ENCODE measurements at regions not wholly inside any gene's neighbourhood (a gene's known extent, or its start where the extent isn't known, plus 50 kb on each side); places are given as distances from the start of the nearest gene placed in this dataset.

DNA sequence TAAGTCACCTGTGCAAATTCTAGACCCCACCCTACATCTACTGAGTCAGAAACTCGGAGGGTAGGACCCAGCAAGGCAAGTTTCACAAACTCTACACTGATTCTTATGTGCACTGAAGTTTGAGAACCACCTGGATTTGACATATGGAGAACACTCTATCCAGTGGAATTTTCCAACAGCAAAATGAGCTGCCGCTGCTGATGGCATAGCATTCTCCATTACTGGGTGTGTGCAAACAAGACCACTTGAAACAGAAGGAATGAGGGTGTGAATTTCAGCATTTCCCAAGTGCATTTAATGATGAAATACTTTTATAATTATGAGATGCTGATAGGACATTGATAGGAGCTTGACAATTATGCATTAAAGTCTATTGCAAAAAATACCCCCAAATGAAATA lies 229.1 kb upstream of the IL12B start:
- Histone ChIP-seq H3K27ac (ENCODE audit: low read depth, low read length) (no peak overlapping the region), H3K4me3 (ENCODE audit: low read depth in 1 of 5, low read length in 5 of 5) (no peak overlapping the region), H3K36me3 (ENCODE audit: control insufficient read depth in 5 of 5, insufficient read depth in 5 of 5, low read length in 5 of 5) (no peaks in the 10 kb centered on the region), H3K9me3 (ENCODE audit: control insufficient read depth in 5 of 5, low read length in 5 of 5) (no peaks in the 10 kb centered on the region), H3K4me1 (ENCODE audit: control insufficient read depth in 5 of 5, insufficient read depth in 5 of 5, low read length in 5 of 5) (no peaks in the 10 kb centered on the region), H3K9ac (ENCODE audit: low read length in 5 of 5) (no peak overlapping the region), H3K27me3 (ENCODE audit: control insufficient read depth in 5 of 5, insufficient read depth in 4 of 5, low read length in 5 of 5) (peaks cover 0 to 6% (median 0%) of the 10 kb centered on the region in 5 donors)

DNA sequence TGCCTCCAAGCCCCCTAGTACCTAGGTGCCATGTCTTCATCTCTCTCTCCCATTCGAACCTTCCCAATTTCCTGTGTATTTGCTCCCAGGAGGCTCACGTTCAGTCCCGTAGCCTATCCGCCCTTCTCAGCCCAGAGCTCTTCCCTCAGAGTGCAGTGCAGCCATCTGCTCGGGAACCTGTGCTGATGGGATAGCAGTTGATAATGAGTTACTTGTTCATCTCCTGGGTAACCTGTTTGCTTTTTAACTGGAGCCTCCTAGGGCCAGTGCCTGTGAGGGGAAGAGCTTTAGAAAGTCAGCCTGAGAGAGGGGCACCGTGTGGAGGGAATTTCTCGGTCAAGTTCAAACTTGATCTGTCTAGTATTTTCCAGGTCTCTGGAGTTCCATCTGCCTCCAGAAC lies 229.8 kb upstream of the IL12B start:
- Histone ChIP-seq H3K4me3 (ENCODE audit: low read depth in 1 of 5, low read length in 5 of 5) (no peak overlapping the region), H3K4me1 (ENCODE audit: control insufficient read depth in 5 of 5, insufficient read depth in 5 of 5, low read length in 5 of 5) (no peaks in the 10 kb centered on the region), H3K9me3 (ENCODE audit: control insufficient read depth in 5 of 5, low read length in 5 of 5) (no peaks in the 10 kb centered on the region), H3K9ac (ENCODE audit: low read length in 5 of 5) (no peak overlapping the region), H3K36me3 (ENCODE audit: control insufficient read depth in 5 of 5, insufficient read depth in 5 of 5, low read length in 5 of 5) (no peaks in the 10 kb centered on the region), H3K27ac (ENCODE audit: low read depth, low read length) (no peak overlapping the region), H3K27me3 (ENCODE audit: control insufficient read depth in 5 of 5, insufficient read depth in 4 of 5, low read length in 5 of 5) (peaks cover 0 to 6% (median 0%) of the 10 kb centered on the region in 5 donors)

DNA sequence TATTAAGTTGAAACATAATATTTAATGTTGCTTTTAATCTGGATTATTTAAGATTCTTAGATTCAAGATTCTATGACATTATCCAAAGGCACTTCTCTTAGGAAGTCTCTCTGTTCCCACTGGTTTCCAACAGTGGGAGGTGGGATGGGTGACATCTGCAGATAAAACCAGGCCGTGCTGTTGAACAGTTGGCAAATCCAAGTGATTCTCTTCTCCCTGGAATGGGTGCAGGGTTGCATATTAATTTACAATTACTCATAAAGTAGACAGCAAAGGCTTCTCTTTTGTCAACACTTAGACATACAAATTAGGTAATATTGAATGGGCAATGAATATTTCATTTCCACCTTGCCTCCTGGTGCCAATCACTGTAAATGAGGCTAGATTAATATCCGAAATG lies 233.7 kb upstream of the IL12B start:
- Histone ChIP-seq H3K4me1 (ENCODE audit: control insufficient read depth in 5 of 5, insufficient read depth in 5 of 5, low read length in 5 of 5) (peaks cover 0 to 10% (median 4%) of the 10 kb centered on the region in 5 donors), H3K36me3 (ENCODE audit: control insufficient read depth in 5 of 5, insufficient read depth in 5 of 5, low read length in 5 of 5) (no peaks in the 10 kb centered on the region), H3K27ac (ENCODE audit: low read depth, low read length) (no peak overlapping the region), H3K4me3 (ENCODE audit: low read depth in 1 of 5, low read length in 5 of 5) (no peak overlapping the region), H3K9ac (ENCODE audit: low read length in 5 of 5) (no peak overlapping the region), H3K9me3 (ENCODE audit: control insufficient read depth in 5 of 5, low read length in 5 of 5) (no peaks in the 10 kb centered on the region), H3K27me3 (ENCODE audit: control insufficient read depth in 5 of 5, insufficient read depth in 4 of 5, low read length in 5 of 5) (peaks cover 0 to 6% (median 0%) of the 10 kb centered on the region in 5 donors)

DNA sequence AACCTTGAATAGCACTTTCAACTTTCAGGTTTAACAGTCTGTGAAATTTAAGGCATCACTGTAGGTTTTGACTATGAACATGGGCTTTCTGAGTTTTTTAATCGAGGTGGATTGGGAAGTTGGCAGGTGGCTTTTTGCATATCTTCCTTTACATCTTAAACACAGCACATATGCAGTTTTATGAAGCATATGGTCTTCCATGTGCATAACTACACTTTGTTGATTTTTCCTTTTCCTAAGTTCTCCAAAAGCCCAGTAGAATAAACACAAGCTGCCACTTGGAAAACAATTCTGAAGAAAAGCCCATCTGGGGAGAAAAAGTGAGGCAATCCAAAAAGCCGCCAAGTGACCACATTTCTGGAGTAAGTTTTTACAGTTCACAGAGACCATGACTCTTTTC lies 236.5 kb upstream of the IL12B start:
- Histone ChIP-seq H3K9me3 (ENCODE audit: control insufficient read depth in 5 of 5, low read length in 5 of 5) (no peaks in the 10 kb centered on the region), H3K4me3 (ENCODE audit: low read depth in 1 of 5, low read length in 5 of 5) (no peak overlapping the region), H3K27ac (ENCODE audit: low read depth, low read length) (no peak overlapping the region), H3K4me1 (ENCODE audit: control insufficient read depth in 5 of 5, insufficient read depth in 5 of 5, low read length in 5 of 5) (peaks cover 0 to 10% (median 4%) of the 10 kb centered on the region in 5 donors), H3K36me3 (ENCODE audit: control insufficient read depth in 5 of 5, insufficient read depth in 5 of 5, low read length in 5 of 5) (no peaks in the 10 kb centered on the region), H3K9ac (ENCODE audit: low read length in 5 of 5) (no peak overlapping the region), H3K27me3 (ENCODE audit: control insufficient read depth in 5 of 5, insufficient read depth in 4 of 5, low read length in 5 of 5) (no peaks in the 10 kb centered on the region)

DNA sequence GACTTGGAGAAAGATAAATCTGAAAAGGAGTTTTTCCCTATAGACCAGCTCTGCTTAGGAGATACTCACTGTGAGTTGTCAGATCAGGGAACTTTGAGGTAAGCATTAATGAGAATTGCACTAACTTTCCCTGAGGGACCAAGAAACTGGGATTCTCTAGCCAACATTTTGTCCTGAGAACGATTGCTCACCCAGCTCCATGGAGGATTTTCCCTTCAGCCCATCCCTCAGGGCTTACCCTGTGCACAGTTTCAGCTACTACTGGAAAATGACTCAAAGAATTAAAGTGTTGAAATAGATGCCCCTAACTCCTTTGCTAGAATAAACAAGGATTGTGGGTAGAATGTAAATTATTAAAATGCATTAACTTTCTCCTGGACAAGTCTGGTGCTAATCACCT lies 237.2 kb upstream of the IL12B start:
- H3K27me3 ChIP-seq (ENCODE audit: control insufficient read depth in 5 of 5, insufficient read depth in 4 of 5, low read length in 5 of 5): no peaks in the 10 kb centered on the region
- H3K4me3 ChIP-seq (ENCODE audit: low read depth in 1 of 5, low read length in 5 of 5): no peak overlapping the region
- H3K27ac ChIP-seq (ENCODE audit: low read depth, low read length): no peak overlapping the region
- H3K4me1 ChIP-seq (ENCODE audit: control insufficient read depth in 5 of 5, insufficient read depth in 5 of 5, low read length in 5 of 5): peaks cover 0 to 10% (median 4%) of the 10 kb centered on the region in 5 donors
- H3K36me3 ChIP-seq (ENCODE audit: control insufficient read depth in 5 of 5, insufficient read depth in 5 of 5, low read length in 5 of 5): no peaks in the 10 kb centered on the region
- H3K9ac ChIP-seq (ENCODE audit: low read length in 5 of 5): no peak overlapping the region
- H3K9me3 ChIP-seq (ENCODE audit: control insufficient read depth in 5 of 5, low read length in 5 of 5): no peaks in the 10 kb centered on the region

DNA sequence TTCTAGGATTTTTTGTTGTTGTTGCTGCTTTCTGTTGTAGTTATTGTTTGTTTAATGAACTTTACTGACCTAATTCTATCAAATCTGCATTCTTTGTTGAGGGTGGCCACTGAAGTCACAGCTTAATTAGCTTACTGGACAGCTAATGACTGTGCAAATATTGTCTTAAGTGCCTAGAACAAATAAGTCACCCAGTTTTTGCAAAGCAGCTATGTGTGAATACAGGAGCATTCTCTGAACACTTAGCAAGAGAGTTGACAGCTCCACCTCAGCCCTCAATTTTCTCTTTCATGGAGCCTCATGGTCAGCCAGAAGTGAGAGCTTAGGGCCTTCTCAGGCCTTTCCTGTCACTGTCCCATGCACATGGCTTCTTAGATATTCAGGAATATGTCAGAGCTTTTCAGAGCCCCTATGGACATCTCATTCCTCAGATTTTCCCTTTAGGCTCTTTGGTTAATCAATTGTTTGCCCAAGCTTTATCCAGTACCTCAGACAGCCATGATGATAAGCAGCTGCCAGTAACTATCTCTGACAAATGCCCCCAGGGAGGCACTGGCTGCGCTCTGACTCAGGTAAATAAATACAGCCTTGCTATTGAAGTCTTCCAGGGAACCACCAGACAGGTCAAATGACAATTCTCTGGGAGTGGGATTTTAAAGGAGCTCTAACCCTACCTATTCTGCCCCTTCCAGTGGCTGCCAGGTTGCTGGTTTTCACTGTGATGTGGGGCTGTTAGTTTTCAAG lies 241.4 kb upstream of the IL12B start:
- Histone ChIP-seq H3K27me3 (ENCODE audit: control insufficient read depth in 5 of 5, insufficient read depth in 4 of 5, low read length in 5 of 5) (no peaks in the 10 kb centered on the region), H3K4me1 (ENCODE audit: control insufficient read depth in 5 of 5, insufficient read depth in 5 of 5, low read length in 5 of 5) (peaks cover 0 to 9% (median 4%) of the 10 kb centered on the region in 5 donors), H3K4me3 (ENCODE audit: low read depth in 1 of 5, low read length in 5 of 5) (no peak overlapping the region), H3K9ac (ENCODE audit: low read length in 5 of 5) (no peak overlapping the region), H3K36me3 (ENCODE audit: control insufficient read depth in 5 of 5, insufficient read depth in 5 of 5, low read length in 5 of 5) (no peaks in the 10 kb centered on the region), H3K27ac (ENCODE audit: low read depth, low read length) (no peak overlapping the region), H3K9me3 (ENCODE audit: control insufficient read depth in 5 of 5, low read length in 5 of 5) (no peaks in the 10 kb centered on the region)

DNA sequence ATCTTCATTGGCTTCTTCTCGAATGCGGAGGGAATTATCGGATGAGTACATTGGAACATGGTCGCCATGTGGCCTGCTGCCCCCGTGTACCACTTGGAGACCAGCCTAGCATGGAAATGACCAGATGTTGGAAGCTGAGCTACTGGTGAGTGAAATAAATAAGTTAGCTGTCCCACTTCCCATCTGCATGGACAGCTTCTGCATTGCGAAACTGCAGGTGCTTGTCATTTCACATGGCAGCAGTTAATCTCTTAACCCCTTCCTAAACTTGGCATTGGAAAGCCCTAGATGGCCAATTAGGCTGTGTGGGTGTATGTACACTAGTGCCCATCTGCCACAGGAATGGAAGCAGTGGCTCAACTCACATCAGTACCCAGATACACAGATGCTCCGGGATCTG lies 246.6 kb upstream of the IL12B start:
- no peaks in the 10 kb centered on the region for H3K9me3 ChIP-seq (ENCODE audit: control insufficient read depth in 5 of 5, low read length in 5 of 5)
- H3K9ac ChIP-seq (ENCODE audit: low read length in 5 of 5): no peak overlapping the region
- no peak overlapping the region for H3K4me3 ChIP-seq (ENCODE audit: low read depth in 1 of 5, low read length in 5 of 5)
- H3K36me3 ChIP-seq (ENCODE audit: control insufficient read depth in 5 of 5, insufficient read depth in 5 of 5, low read length in 5 of 5): no peaks in the 10 kb centered on the region
- no peaks in the 10 kb centered on the region for H3K4me1 ChIP-seq (ENCODE audit: control insufficient read depth in 5 of 5, insufficient read depth in 5 of 5, low read length in 5 of 5)
- H3K27ac ChIP-seq (ENCODE audit: low read depth, low read length): no peak overlapping the region
- H3K27me3 ChIP-seq (ENCODE audit: control insufficient read depth in 5 of 5, insufficient read depth in 4 of 5, low read length in 5 of 5): no peaks in the 10 kb centered on the region

DNA sequence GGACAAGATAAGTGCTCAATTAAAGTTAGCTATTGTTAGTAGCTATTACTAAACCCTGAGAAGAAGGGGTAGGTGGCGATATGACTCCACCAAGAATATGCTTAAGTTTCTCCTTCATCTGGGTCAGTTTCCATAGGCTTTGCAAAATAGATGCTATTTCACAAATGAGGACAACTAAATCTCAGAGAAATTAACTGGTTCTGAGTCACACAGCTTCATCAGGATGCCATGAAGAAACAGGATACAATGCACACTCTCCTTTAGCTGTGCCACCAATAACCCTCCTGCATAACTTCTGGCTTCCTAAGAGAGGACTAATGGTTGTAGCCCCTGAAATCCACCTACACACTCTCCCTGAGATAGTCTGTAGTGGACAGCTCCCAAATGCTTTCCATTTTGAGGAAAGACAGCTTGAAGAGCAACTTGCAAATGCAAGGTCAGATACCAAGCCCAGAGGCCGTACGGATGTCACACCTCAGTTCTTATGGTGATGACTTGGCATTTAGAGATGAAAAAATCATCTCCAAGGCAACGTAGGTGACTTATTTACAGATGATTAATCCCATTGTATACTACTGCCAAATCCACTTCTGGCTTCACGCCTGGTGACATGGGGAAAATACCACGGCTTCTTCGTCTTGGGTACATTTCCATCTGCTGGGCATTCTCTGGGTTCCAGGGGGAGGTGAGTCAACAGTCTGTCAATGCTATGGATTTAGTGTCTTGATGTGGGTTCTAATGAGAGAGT lies 251.4 kb upstream of the IL12B start:
- Histone ChIP-seq H3K27me3 (ENCODE audit: control insufficient read depth in 5 of 5, insufficient read depth in 4 of 5, low read length in 5 of 5) (no peaks in the 10 kb centered on the region), H3K27ac (ENCODE audit: low read depth, low read length) (no peak overlapping the region), H3K9ac (ENCODE audit: low read length in 5 of 5) (no peak overlapping the region), H3K9me3 (ENCODE audit: control insufficient read depth in 5 of 5, low read length in 5 of 5) (peaks cover 0 to 12% (median 3%) of the 10 kb centered on the region in 5 donors), H3K36me3 (ENCODE audit: control insufficient read depth in 5 of 5, insufficient read depth in 5 of 5, low read length in 5 of 5) (no peaks in the 10 kb centered on the region), H3K4me3 (ENCODE audit: low read depth in 1 of 5, low read length in 5 of 5) (no peak overlapping the region), H3K4me1 (ENCODE audit: control insufficient read depth in 5 of 5, insufficient read depth in 5 of 5, low read length in 5 of 5) (no peaks in the 10 kb centered on the region)

DNA sequence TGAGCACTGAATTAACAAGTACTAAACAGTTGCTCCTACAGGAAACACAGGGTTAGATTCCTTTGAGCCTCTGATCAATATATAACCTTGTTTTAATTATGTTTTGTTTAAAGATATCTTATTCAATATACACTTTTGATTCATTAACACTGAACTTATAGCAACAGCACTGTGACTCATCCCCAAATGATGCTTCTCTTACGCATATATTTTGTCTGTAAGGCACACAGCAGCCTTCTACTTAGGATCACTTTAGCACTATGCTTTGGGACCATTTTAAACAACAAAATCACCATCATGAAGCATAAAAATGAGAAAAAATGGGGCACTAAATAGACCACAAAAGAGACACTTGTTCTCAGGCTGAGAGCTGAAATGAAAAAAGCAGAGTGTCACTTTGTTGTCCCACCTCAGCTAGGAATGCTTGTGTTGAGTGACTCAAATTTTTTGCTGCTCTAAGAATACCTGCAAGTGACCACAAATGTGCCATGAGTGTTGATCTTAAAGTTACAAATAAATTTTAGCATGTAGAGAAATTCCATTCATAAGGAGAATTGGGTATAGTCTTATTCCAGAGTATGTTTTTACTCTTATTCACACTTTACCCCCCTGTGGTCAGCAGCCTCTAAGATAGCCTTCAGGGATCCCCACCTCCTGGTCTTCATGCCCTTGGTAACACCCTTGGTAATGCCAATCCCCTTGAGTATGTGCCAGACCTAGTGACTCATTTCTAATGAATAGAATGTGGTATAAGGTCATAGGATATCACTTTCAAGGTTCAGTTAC lies 252.7 kb upstream of the IL12B start:
- Histone ChIP-seq H3K9me3 (ENCODE audit: control insufficient read depth in 5 of 5, low read length in 5 of 5) (peaks cover 0 to 12% (median 3%) of the 10 kb centered on the region in 5 donors), H3K9ac (ENCODE audit: low read length in 5 of 5) (no peak overlapping the region), H3K27ac (ENCODE audit: low read depth, low read length) (no peak overlapping the region), H3K27me3 (ENCODE audit: control insufficient read depth in 5 of 5, insufficient read depth in 4 of 5, low read length in 5 of 5) (no peaks in the 10 kb centered on the region), H3K4me1 (ENCODE audit: control insufficient read depth in 5 of 5, insufficient read depth in 5 of 5, low read length in 5 of 5) (no peaks in the 10 kb centered on the region), H3K4me3 (ENCODE audit: low read depth in 1 of 5, low read length in 5 of 5) (no peak overlapping the region), H3K36me3 (ENCODE audit: control insufficient read depth in 5 of 5, insufficient read depth in 5 of 5, low read length in 5 of 5) (no peaks in the 10 kb centered on the region)

DNA sequence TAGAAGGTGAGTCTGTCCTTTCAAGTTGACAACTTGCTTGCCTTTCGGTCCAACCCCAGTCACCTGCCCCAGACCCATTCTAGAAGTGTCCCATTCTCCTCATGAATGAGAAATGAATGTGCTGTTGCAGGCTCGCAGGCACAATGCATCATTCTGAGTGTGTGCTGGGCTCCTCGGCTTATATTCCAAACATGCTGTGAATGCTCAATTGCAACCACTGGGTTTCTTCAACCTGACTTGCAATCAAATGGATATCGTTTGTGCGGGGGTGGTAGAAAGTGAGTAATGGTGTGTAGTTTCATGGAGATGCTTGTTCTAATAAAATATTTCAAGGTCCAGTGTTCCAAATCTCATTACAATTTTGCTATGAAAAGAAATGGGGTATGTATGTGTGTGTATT lies 256.6 kb upstream of the IL12B start:
- Histone ChIP-seq H3K27me3 (ENCODE audit: control insufficient read depth in 5 of 5, insufficient read depth in 4 of 5, low read length in 5 of 5) (peaks cover 0 to 3% (median 0%) of the 10 kb centered on the region in 5 donors), H3K4me1 (ENCODE audit: control insufficient read depth in 5 of 5, insufficient read depth in 5 of 5, low read length in 5 of 5) (no peaks in the 10 kb centered on the region), H3K9me3 (ENCODE audit: control insufficient read depth in 5 of 5, low read length in 5 of 5) (peaks cover 0 to 12% (median 3%) of the 10 kb centered on the region in 5 donors), H3K27ac (ENCODE audit: low read depth, low read length) (no peak overlapping the region), H3K36me3 (ENCODE audit: control insufficient read depth in 5 of 5, insufficient read depth in 5 of 5, low read length in 5 of 5) (no peaks in the 10 kb centered on the region), H3K9ac (ENCODE audit: low read length in 5 of 5) (no peak overlapping the region), H3K4me3 (ENCODE audit: low read depth in 1 of 5, low read length in 5 of 5) (no peak overlapping the region)

All from subcutaneous abdominal adipose tissue (tissue), 5 donors.